Bronchial epithelial cell (primary cell): ENCODE measurements at regions not wholly inside any gene's neighbourhood (a gene's known extent, or its start where the extent isn't known, plus 50 kb on each side); places are given as distances from the start of the nearest gene placed in this dataset.

ENCODE experiments used
- DNase-seq: peaks from one replicate; pipeline ENCODE4 v3.0.0-alpha.2; 2010; ENCODE audit warnings: low read depth
- FAIRE-seq: peaks from 2 replicates; lab custom pipeline; 2011; peaks lifted over from hg19 to GRCh38; lab: Jason Lieb, UNC
- H3K27me3 ChIP-seq: 2 replicates; pipeline ENCODE4 v1.5.1; 2011; ENCODE audit warnings: low read length; ENCODE audit not compliant: control insufficient read depth, insufficient read depth
- H3K36me3 ChIP-seq: 2 replicates; pipeline ENCODE4 v1.5.1; 2011; ENCODE audit warnings: low read length; ENCODE audit not compliant: control insufficient read depth, insufficient read depth
- H3K4me3 ChIP-seq: 2 replicates; pipeline ENCODE4 v1.5.1; 2011; ENCODE audit warnings: mild to moderate bottlenecking, low read depth, low read length, control low read depth
- CTCF ChIP-seq: IDR thresholded peaks from 2 replicates; pipeline ENCODE4 v1.5.1; 2011; ENCODE audit warnings: mild to moderate bottlenecking, moderate library complexity, low read length, control low read depth, inconsistent platforms; ENCODE audit not compliant: insufficient read depth, severe bottlenecking

GRCh38 chr12:64965920-64966319 lies 141.5 kb downstream of the TBC1D30 start:
- FAIRE-seq: no peak
- no peaks in the 10 kb centered on the region for H3K36me3 ChIP-seq
- H3K4me3 ChIP-seq: no peak overlapping the region
- DNase-seq: no peak
- TF ChIP-seq CTCF: no peak
- no peaks in the 10 kb centered on the region for H3K27me3 ChIP-seq

GRCh38 chr12:64968989-64969819 lies 144.8 kb downstream of the TBC1D30 start:
- DNase-seq (peak; percentile 58), FAIRE-seq (no peak)
- no peak overlapping the region for H3K4me3 ChIP-seq
- H3K27me3 ChIP-seq: no peaks in the 10 kb centered on the region
- H3K36me3 ChIP-seq: no peaks in the 10 kb centered on the region
- TF ChIP-seq CTCF: no peak

GRCh38 chr12:64976131-64976530 lies 145.0 kb downstream of the WIF1 start:
- no peaks in the 10 kb centered on the region for H3K27me3 ChIP-seq
- no peak overlapping the region for H3K4me3 ChIP-seq
- FAIRE-seq: no peak
- no peaks in the 10 kb centered on the region for H3K36me3 ChIP-seq
- no peak for TF ChIP-seq CTCF
- DNase-seq: no peak

- no peak for TF ChIP-seq CTCF
- DNase-seq: peak; percentile 91
These were observed 137.3 kb downstream of the WIF1 start for GRCh38 chr12:64983771-64984278.

GRCh38 chr12:64991121-64991611 lies 129.9 kb downstream of the WIF1 start:
- TF ChIP-seq CTCF: no peak
- Histone ChIP-seq H3K36me3 (no peaks in the 10 kb centered on the region), H3K4me3 (no peak overlapping the region), H3K27me3 (no peaks in the 10 kb centered on the region)
- FAIRE-seq (no peak), DNase-seq (peak; percentile 91)

More at GRCh38 chr12:64983771-64984278, 137.3 kb downstream of the WIF1 start:
- Histone ChIP-seq H3K36me3 (no peaks in the 10 kb centered on the region), H3K27me3 (no peaks in the 10 kb centered on the region), H3K4me3 (no peak overlapping the region)
- FAIRE-seq: no peak
